SK-N-SH treated with all-trans-retinoic acid at 6 μM for 48 hours (cell line): ENCODE measurements at regions not wholly inside any gene's neighbourhood (a gene's known extent, or its start where the extent isn't known, plus 50 kb on each side); places are given as distances from the start of the nearest gene placed in this dataset.

ENCODE experiments used
- PATZ1 ChIP-seq: fragments of 250-450 bp; sonication (Bioruptor Pico); IDR thresholded peaks from 2 replicates; pipeline ENCODE4 v1.8.0; 2020; ENCODE audit warnings: mild to moderate bottlenecking, moderate library complexity, borderline replicate concordance
- PPARA ChIP-seq: fragments of 250-450 bp; sonication (Bioruptor Pico); IDR thresholded peaks from 2 replicates; pipeline ENCODE4 v1.5.0; 2020; ENCODE audit warnings: mild to moderate bottlenecking, borderline replicate concordance
- RARB ChIP-seq: fragments of 250-450 bp; sonication (Bioruptor Pico); IDR thresholded peaks from 2 replicates; pipeline ENCODE4 v1.8.0; 2021; ENCODE audit warnings: mild to moderate bottlenecking, moderate library complexity
- ZC3H10 ChIP-seq: fragments of 250-450 bp; sonication (Bioruptor Pico); IDR thresholded peaks from 2 replicates; pipeline ENCODE4 v1.5.1; 2021; ENCODE audit warnings: mild to moderate bottlenecking, moderate library complexity
- ZNF8 ChIP-seq: fragments of 450-650 bp; formaldehyde crosslinking; IDR thresholded peaks from 2 replicates; pipeline ENCODE4 v1.5.0; 2020; ENCODE audit warnings: mild to moderate bottlenecking, moderate library complexity
- TF ChIP-seq, protein P1 (sequence below): fragments of 250-450 bp; sonication (Bioruptor Pico); IDR thresholded peaks from 2 replicates; pipeline ENCODE4 v1.8.0; 2021; ENCODE audit warnings: low read depth, mild to moderate bottlenecking, moderate library complexity, borderline replicate concordance

DNA sequence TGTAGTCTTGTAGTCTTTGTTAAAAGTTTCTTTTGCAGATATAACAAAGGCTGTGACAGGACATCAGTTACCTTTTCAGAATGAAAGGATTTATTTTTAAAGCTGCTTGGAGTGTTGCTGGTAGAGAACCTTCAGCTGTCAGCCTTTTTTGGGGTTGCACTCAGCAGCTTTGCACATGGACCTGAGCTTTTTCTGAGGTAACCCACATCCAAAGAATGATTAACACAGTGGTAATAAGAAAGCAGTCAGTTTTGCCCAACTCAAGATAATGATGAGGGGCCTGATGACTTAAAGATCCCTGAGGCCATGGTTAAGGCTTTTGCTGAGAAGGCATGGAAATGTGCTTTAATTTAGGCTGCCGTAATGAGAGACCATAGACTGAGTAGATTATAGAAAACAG lies 1042.7 kb downstream of the PLOD2 start:
- TF ChIP-seq RARB, result no peak
- TF ChIP-seq PATZ1 (CRISPR knock-in tag), result no peak
- TF ChIP-seq PPARA (CRISPR knock-in tag), result no peak
- TF ChIP-seq ZC3H10 (CRISPR knock-in tag), result no peak
- TF ChIP-seq, protein P1, sequence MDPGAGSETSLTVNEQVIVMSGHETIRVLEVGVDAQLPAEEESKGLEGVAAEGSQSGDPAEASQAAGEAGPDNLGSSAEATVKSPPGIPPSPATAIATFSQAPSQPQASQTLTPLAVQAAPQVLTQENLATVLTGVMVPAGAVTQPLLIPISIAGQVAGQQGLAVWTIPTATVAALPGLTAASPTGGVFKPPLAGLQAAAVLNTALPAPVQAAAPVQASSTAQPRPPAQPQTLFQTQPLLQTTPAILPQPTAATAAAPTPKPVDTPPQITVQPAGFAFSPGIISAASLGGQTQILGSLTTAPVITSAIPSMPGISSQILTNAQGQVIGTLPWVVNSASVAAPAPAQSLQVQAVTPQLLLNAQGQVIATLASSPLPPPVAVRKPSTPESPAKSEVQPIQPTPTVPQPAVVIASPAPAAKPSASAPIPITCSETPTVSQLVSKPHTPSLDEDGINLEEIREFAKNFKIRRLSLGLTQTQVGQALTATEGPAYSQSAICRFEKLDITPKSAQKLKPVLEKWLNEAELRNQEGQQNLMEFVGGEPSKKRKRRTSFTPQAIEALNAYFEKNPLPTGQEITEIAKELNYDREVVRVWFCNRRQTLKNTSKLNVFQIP (CRISPR knock-in tag), result no peak
- TF ChIP-seq ZNF8 (CRISPR knock-in tag), result no peak
